HCT116 (cell line): ENCODE measurements at regions not wholly inside any gene's neighbourhood (a gene's known extent, or its start where the extent isn't known, plus 50 kb on each side); places are given as distances from the start of the nearest gene placed in this dataset.

Experiments used
- ATAC-seq: fragments of 200-7000 bp; cut with Tn5 transposase; 2 replicates; pipeline ENCODE4 v1.9.1; 2020; ENCODE audit warnings: mild to moderate bottlenecking, moderate library complexity
- BruUV-seq: library from RNA; stranded (reverse); fragments of 400-500 nt; replicated peaks from 2 replicates; lab custom pipeline; 2021; lab: Mats Ljungman, UMichigan
- CTCF ChIA-PET: fragments of 300-600 bp; sonication (Branson Sonifier 250); formaldehyde crosslinking; loops from one replicate; lab custom pipeline; 2021; ENCODE audit warnings: antibody characterized with exemption; lab: Charles Lee
- POLR2A ChIA-PET: fragments of 300-600, 350-600 bp; sonication (Branson Sonifier 250); formaldehyde crosslinking; loops from one replicate; lab custom pipeline; 2021; ENCODE audit warnings: antibody characterized with exemption; lab: Charles Lee
- RAD21 ChIA-PET, 2 experiments: fragments of 300-600 bp; sonication (Branson Sonifier 250); formaldehyde crosslinking; loops; one replicate each; lab custom pipeline; 2023; ENCODE audit warnings: low total read pairs in 2 of 2; ENCODE audit not compliant: uncharacterized antibody in 2 of 2, unreplicated experiment in 2 of 2, low non-redundant PET in 1 of 2; lab: Charles Lee
- DNase-seq: peaks from one replicate; pipeline ENCODE4 v3.0.0-alpha.2; 2010; ENCODE audit warnings: low read depth, low spot score
- H2AFZ ChIP-seq: fragments of 200-600 bp; shearing (Covaris generic), sonication (generic); 2 replicates; pipeline ENCODE4 v1.6.1; 2017; ENCODE audit warnings: low read depth, mixed run types, mixed read lengths, antibody characterized with exemption, low read length; ENCODE audit not compliant: poor library complexity, severe bottlenecking
- H3K27ac ChIP-seq: 2 replicates; pipeline ENCODE4 v1.5.1; 2012; ENCODE audit warnings: low read depth, low read length
- H3K27me3 ChIP-seq: fragments of 200-600 bp; sonication (generic); 2 replicates; pipeline ENCODE4 v1.6.1; 2016; ENCODE audit warnings: mixed run types, low read length, mixed read lengths; ENCODE audit not compliant: insufficient read depth
- H3K36me3 ChIP-seq, 2 experiments: fragments of 200-500 bp in 1 of 2; fragments of 200-600 bp in 1 of 2; sonication (Bioruptor generic) in 1 of 2; sonication (generic) in 1 of 2; 2 replicates each; pipeline versions ENCODE4 v1.5.1 to v1.6.1; 2014 to 2016; ENCODE audit warnings: low read length in 2 of 2, inconsistent platforms in 1 of 2, mixed read lengths in 1 of 2, mixed run types in 1 of 2; ENCODE audit not compliant: insufficient read depth in 2 of 2, control insufficient read depth in 1 of 2
- H3K4me1 ChIP-seq, 2 experiments: fragments of 200-600 bp in 1 of 2; sonication (generic) in 1 of 2; 2 replicates each; pipeline versions ENCODE4 v1.5.1 to v1.6.1; 2012 to 2017; ENCODE audit warnings: low read length in 2 of 2, inconsistent platforms in 1 of 2, mild to moderate bottlenecking in 1 of 2, mixed read lengths in 1 of 2, mixed run types in 1 of 2, moderate library complexity in 1 of 2; ENCODE audit not compliant: insufficient read depth in 2 of 2, control insufficient read depth in 1 of 2
- H3K4me2 ChIP-seq: fragments of 200-600 bp; sonication (generic); 2 replicates; pipeline ENCODE4 v1.6.1; 2017; ENCODE audit warnings: mixed run types, low read length, mixed read lengths
- H3K4me3 ChIP-seq, 2 experiments: fragments of 200-600 bp in 1 of 2; sonication (generic) in 1 of 2; replicated peaks in 1 of 2; 2 replicates each; pipeline ENCODE4 v1.5.1; 2011 to 2016; ENCODE audit warnings: low read length in 2 of 2, control low read depth in 1 of 2, low read depth in 1 of 2, mild to moderate bottlenecking in 1 of 2, mixed read lengths in 1 of 2, mixed run types in 1 of 2
- H3K79me2 ChIP-seq: fragments of 200-600 bp; sonication (generic); 2 replicates; pipeline ENCODE4 v1.6.1; 2017; ENCODE audit warnings: mild to moderate bottlenecking, mixed run types, low read length, moderate library complexity, mixed read lengths; ENCODE audit not compliant: insufficient read depth
- H3K9ac ChIP-seq: fragments of 200-600 bp; sonication (generic); 2 replicates; pipeline ENCODE4 v1.6.1; 2016; ENCODE audit warnings: low read length, mixed read lengths
- H3K9me2 ChIP-seq: fragments of 200-600 bp; sonication (generic), shearing (Covaris generic); 2 replicates; pipeline ENCODE4 v1.6.1; 2017; ENCODE audit warnings: mixed run types, mild to moderate bottlenecking, moderate library complexity; ENCODE audit not compliant: insufficient read depth
- H3K9me3 ChIP-seq, 2 experiments: fragments of 200-500 bp in 1 of 2; fragments of 200-600 bp in 1 of 2; sonication (Bioruptor generic) in 1 of 2; sonication (generic) in 1 of 2; 2 replicates each; pipeline ENCODE4 v1.6.1; 2014 to 2017; ENCODE audit warnings: low read length in 2 of 2, mixed read lengths in 2 of 2, inconsistent platforms in 1 of 2, low read depth in 1 of 2, mild to moderate bottlenecking in 1 of 2, mixed run types in 1 of 2, moderate library complexity in 1 of 2; ENCODE audit not compliant: control insufficient read depth in 1 of 2, insufficient read depth in 1 of 2
- H4K20me1 ChIP-seq: fragments of 200-600 bp; sonication (generic), shearing (Covaris generic); 2 replicates; pipeline ENCODE4 v1.6.1; 2017; ENCODE audit warnings: mixed run types, mild to moderate bottlenecking, moderate library complexity; ENCODE audit not compliant: insufficient read depth
- ATF3 ChIP-seq: IDR thresholded peaks from 2 replicates; pipeline ENCODE4 v1.6.1; 2012
- CEBPB ChIP-seq: IDR thresholded peaks from 2 replicates; pipeline ENCODE4 v1.6.1; 2012; ENCODE audit warnings: low read depth
- ELF1 ChIP-seq: IDR thresholded peaks from 2 replicates; pipeline ENCODE4 v1.6.1; 2012; ENCODE audit warnings: low read depth, borderline replicate concordance
- EZH2 ChIP-seq: fragments of 200-600 bp; sonication (generic); IDR thresholded peaks from 2 replicates; pipeline ENCODE4 v1.6.1; 2017; ENCODE audit warnings: antibody characterized with exemption, mixed run types
- EZH2phosphoT487 ChIP-seq: fragments of 200-600 bp; IDR thresholded peaks from 2 replicates; pipeline ENCODE4 v1.6.1; 2018; ENCODE audit warnings: antibody characterized with exemption, borderline replicate concordance
- FOSL1 ChIP-seq: IDR thresholded peaks from 2 replicates; pipeline ENCODE4 v1.6.1; 2012; ENCODE audit warnings: low read depth
- POLR2A ChIP-seq: IDR thresholded peaks from 2 replicates; pipeline ENCODE4 v1.7.0; 2011; ENCODE audit warnings: borderline replicate concordance; ENCODE audit not compliant: insufficient read depth, insufficient read length; ENCODE audit errors: extremely low read depth
- POLR2AphosphoS5 ChIP-seq: IDR thresholded peaks from 2 replicates; pipeline ENCODE4 v1.6.1; 2011; ENCODE audit warnings: mild to moderate bottlenecking, low read depth, low read length, moderate library complexity
- SP1 ChIP-seq: IDR thresholded peaks from 2 replicates; pipeline ENCODE4 v1.6.1; 2012; ENCODE audit warnings: low read depth
- SRF ChIP-seq: IDR thresholded peaks from 2 replicates; pipeline ENCODE4 v1.6.1; 2012; ENCODE audit warnings: low read depth
- YY1 ChIP-seq: IDR thresholded peaks from 2 replicates; pipeline ENCODE4 v1.6.1; 2011; ENCODE audit warnings: low read length, low read depth, moderate library complexity, mild to moderate bottlenecking; ENCODE audit not compliant: insufficient replicate concordance; ENCODE audit errors: extremely low read depth
- ZBTB33 ChIP-seq: IDR thresholded peaks from 2 replicates; pipeline ENCODE4 v1.6.1; 2011; ENCODE audit warnings: mild to moderate bottlenecking, low read length, moderate library complexity; ENCODE audit not compliant: insufficient replicate concordance; ENCODE audit errors: extremely low read depth
- ZFX ChIP-seq: fragments of 450-650 bp; IDR thresholded peaks from 2 replicates; pipeline ENCODE4 v1.6.1; 2017
- ZNF274 ChIP-seq: fragments of 200-500 bp; sonication (Bioruptor generic); IDR thresholded peaks from 2 replicates; pipeline ENCODE4 v1.6.1; 2014; ENCODE audit warnings: mild to moderate bottlenecking, low read depth, low read length, inconsistent platforms
- intact Hi-C: fragments of 100-400 bp; cut with micrococcal nuclease; formaldehyde crosslinking; loops from 2 replicates; pipeline ENCODE4 v1.10.0; 2022

GRCh38 chr14:85357120-85357519, 172.8 kb upstream of the FLRT2 start:
- H3K4me1 ChIP-seq, result no peaks in the 10 kb centered on the region
- no peaks in the 10 kb centered on the region for H3K36me3 ChIP-seq
- H3K9me2 ChIP-seq, result no peaks in the 10 kb centered on the region
- no peak for ATAC-seq
- POLR2A ChIA-PET, result no interaction called here
- TF ChIP-seq ZNF274 (no peak), ELF1 (no peak), FOSL1 (no peak), EZH2 (no peak), POLR2AphosphoS5 (no peak), EZH2phosphoT487 (no peak), POLR2A (no peak), ZFX (no peak), ATF3 (no peak)
- RAD21 ChIA-PET, result no interaction called here
- no peak overlapping the region for H3K4me2 ChIP-seq
- CTCF ChIA-PET, result no interaction called here
- no peak overlapping the region for H2AFZ ChIP-seq
- no peak overlapping the region for H3K4me3 ChIP-seq
- H3K9me3 ChIP-seq, result peaks cover 12 to 25% of the 10 kb centered on the region in 2 experiments; a peak in 2 of 4 replicates
- H3K27me3 ChIP-seq, result no peaks in the 10 kb centered on the region
- H3K79me2 ChIP-seq, result no peaks in the 10 kb centered on the region
- H3K9ac ChIP-seq, result no peak overlapping the region
- DNase-seq, result no peak
- H4K20me1 ChIP-seq, result no peaks in the 10 kb centered on the region
- no TSS peak for BruUV-seq
- no peak overlapping the region for H3K27ac ChIP-seq
- intact Hi-C loops, result no loop called here

GRCh38 chr14:85358136-85358785, 171.7 kb upstream of the FLRT2 start:
- no peak overlapping the region for H3K27ac ChIP-seq
- no peak overlapping the region for H3K9ac ChIP-seq
- RAD21 ChIA-PET, result no interaction called here
- intact Hi-C loops, result no loop called here
- no TSS peak for BruUV-seq
- ATAC-seq (no peak), DNase-seq (no peak)
- no peaks in the 10 kb centered on the region for H3K4me1 ChIP-seq
- CTCF ChIA-PET, result no interaction called here
- POLR2A ChIA-PET, result no interaction called here
- H3K4me2 ChIP-seq, result no peak overlapping the region
- H3K4me3 ChIP-seq, result no peak overlapping the region
- H3K9me2 ChIP-seq, result no peaks in the 10 kb centered on the region
- H3K9me3 ChIP-seq, result peaks cover 18 to 25% of the 10 kb centered on the region in 2 experiments; a peak in 2 of 4 replicates
- no peak overlapping the region for H2AFZ ChIP-seq
- no peaks in the 10 kb centered on the region for H3K36me3 ChIP-seq
- H4K20me1 ChIP-seq, result no peaks in the 10 kb centered on the region
- no peaks in the 10 kb centered on the region for H3K79me2 ChIP-seq
- TF ChIP-seq SP1 (no peak), ZNF274 (no peak), ZFX (no peak), SRF (no peak), ATF3 (no peak), CEBPB (no peak), ZBTB33 (no peak), YY1 (no peak)
- H3K27me3 ChIP-seq, result no peaks in the 10 kb centered on the region
